ENCODE measurements at regions not wholly inside any gene's neighbourhood (a gene's known extent, or its start where the extent isn't known, plus 50 kb on each side); places are given as distances from the start of the nearest gene placed in this dataset.

DNA sequence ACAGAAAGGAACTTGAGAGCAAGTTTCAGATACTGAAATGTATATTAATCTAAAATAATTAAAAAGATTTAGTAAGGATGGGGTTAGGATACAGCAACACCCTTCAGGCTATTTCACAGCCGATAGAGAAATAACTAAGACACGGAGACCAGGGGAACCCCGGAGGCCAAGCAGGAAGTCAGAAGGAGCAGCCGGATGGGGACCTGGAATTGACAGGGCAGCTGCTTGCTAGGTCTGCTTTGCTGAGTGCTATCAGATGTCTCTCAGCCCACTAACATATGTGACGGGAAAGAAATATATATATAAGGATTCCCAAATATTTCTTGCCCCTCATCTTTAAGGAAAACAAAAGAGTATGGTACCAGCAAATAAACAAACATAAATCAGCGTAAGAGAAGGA is 154.1 kb upstream of the CDH5 start:
- Mint-ChIP-seq H3K4me3 (no peak overlapping the region), H3K9me3 (no peaks in the 10 kb centered on the region), H3K27me3 (peaks cover 3% of the 10 kb centered on the region), H3K27ac (no peak overlapping the region), H3K36me3 (no peaks in the 10 kb centered on the region), H3K4me1 (no peaks in the 10 kb centered on the region)
- DNase-seq: no peak
- ATAC-seq (ENCODE audit: low read depth): no peak
- POLR2A ChIA-PET: no interaction called here

GRCh38 chr16:66211651-66212050 is 154.8 kb upstream of the CDH5 start:
- H3K27me3 Mint-ChIP-seq: peaks cover 3% of the 10 kb centered on the region
- POLR2A ChIA-PET: no interaction called here
- H3K4me3 Mint-ChIP-seq: no peak overlapping the region
- H3K9me3 Mint-ChIP-seq: no peaks in the 10 kb centered on the region
- ATAC-seq (ENCODE audit: low read depth) (no peak), DNase-seq (no peak)
- no peaks in the 10 kb centered on the region for H3K36me3 Mint-ChIP-seq
- no peaks in the 10 kb centered on the region for H3K4me1 Mint-ChIP-seq
- no peak overlapping the region for H3K27ac Mint-ChIP-seq

DNA sequence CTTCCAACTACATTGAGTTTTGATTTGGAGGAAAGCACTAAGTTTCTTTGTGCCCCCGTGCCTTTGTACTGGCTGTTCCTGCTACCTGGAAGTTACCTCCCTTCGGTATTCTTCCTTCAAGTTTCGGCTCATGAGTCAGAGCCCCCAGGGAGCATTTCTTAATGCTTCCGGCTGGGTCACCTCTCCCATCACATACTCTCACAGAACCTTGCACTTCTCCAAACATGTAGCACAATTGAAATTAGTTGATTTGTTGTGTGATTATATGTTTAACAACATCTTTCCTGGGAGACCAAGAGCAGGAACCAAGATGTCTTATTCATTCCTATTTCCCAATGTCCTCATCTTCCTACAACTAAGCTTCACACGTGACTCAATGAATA is 158.6 kb upstream of the CDH5 start:
- Mint-ChIP-seq H3K4me1 (no peaks in the 10 kb centered on the region), H3K27me3 (peaks cover 12% of the 10 kb centered on the region), H3K9me3 (no peaks in the 10 kb centered on the region), H3K36me3 (no peaks in the 10 kb centered on the region), H3K27ac (no peak overlapping the region), H3K4me3 (no peak overlapping the region)
- POLR2A ChIA-PET: no interaction called here
- no peak for ATAC-seq (ENCODE audit: low read depth)
- no peak for DNase-seq

- ATAC-seq (ENCODE audit: low read depth): no peak
- no peak overlapping the region for H3K27ac Mint-ChIP-seq
- no peaks in the 10 kb centered on the region for H3K36me3 Mint-ChIP-seq
- peaks cover 12% of the 10 kb centered on the region for H3K27me3 Mint-ChIP-seq
- H3K4me1 Mint-ChIP-seq: no peaks in the 10 kb centered on the region
- POLR2A ChIA-PET: no interaction called here
- no peaks in the 10 kb centered on the region for H3K9me3 Mint-ChIP-seq
- no peak for DNase-seq
- no peak overlapping the region for H3K4me3 Mint-ChIP-seq
These were observed 159.2 kb upstream of the CDH5 start for GRCh38 chr16:66207139-66207882.

DNA sequence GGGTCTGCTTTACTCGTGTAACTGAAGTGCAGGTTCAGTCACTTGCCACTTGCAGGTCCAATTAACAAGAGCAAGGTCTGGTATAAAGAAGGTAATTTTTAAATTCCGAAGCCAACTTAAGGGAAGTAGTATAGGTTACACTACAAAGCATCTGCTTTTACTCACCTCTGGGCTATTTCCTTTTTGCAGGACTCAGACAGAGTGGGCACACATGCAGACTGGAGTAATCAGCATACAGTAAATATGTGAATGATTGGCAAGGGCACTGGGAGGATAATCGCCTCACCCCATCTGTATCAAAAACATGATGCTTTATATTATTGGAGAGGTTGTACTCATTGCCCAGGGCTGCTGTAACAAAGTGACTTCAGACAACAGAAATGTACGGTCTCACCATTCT is 160.1 kb upstream of the CDH5 start:
- ATAC-seq (ENCODE audit: low read depth): no peak
- POLR2A ChIA-PET: no interaction called here
- H3K4me1 Mint-ChIP-seq: no peaks in the 10 kb centered on the region
- no peaks in the 10 kb centered on the region for H3K36me3 Mint-ChIP-seq
- peaks cover 12% of the 10 kb centered on the region for H3K27me3 Mint-ChIP-seq
- no peak overlapping the region for H3K27ac Mint-ChIP-seq
- H3K9me3 Mint-ChIP-seq: no peaks in the 10 kb centered on the region
- no peak overlapping the region for H3K4me3 Mint-ChIP-seq
- DNase-seq: no peak

- H3K27ac Mint-ChIP-seq: no peak overlapping the region
- no peaks in the 10 kb centered on the region for H3K9me3 Mint-ChIP-seq
- POLR2A ChIA-PET: no interaction called here
- no peaks in the 10 kb centered on the region for H3K36me3 Mint-ChIP-seq
- ATAC-seq (ENCODE audit: low read depth) (no peak), DNase-seq (no peak)
- H3K4me1 Mint-ChIP-seq: no peaks in the 10 kb centered on the region
- peaks cover 12% of the 10 kb centered on the region for H3K27me3 Mint-ChIP-seq
- H3K4me3 Mint-ChIP-seq: no peak overlapping the region
These were observed 160.9 kb upstream of the CDH5 start for GRCh38 chr16:66205287-66206231.

GRCh38 chr16:66204756-66205155 is 161.7 kb upstream of the CDH5 start:
- H3K27ac Mint-ChIP-seq: no peak overlapping the region
- POLR2A ChIA-PET: no interaction called here
- no peaks in the 10 kb centered on the region for H3K9me3 Mint-ChIP-seq
- peaks cover 9% of the 10 kb centered on the region for H3K27me3 Mint-ChIP-seq
- H3K4me3 Mint-ChIP-seq: no peak overlapping the region
- DNase-seq (no peak), ATAC-seq (ENCODE audit: low read depth) (no peak)
- no peaks in the 10 kb centered on the region for H3K36me3 Mint-ChIP-seq
- no peaks in the 10 kb centered on the region for H3K4me1 Mint-ChIP-seq

DNA sequence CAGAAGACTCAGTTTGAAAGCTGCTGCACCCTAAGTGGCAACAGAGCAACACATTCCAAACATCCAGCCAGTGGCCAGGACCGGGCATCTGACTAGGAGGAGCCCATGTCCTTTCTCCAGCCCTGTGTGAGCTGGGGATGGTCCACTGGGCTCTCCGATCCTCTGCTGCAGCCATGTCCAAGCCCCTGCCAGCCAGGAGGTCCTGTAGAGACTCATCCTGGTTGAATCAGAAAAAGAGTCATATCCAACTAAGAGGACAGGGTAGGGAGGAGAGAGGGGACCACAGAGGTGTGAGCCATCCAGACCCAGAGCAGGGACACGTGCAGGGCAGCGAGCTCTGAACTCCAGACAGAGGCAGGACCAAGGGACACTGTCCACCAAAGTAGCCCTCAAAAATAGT is 163.0 kb upstream of the CDH5 start:
- no peaks in the 10 kb centered on the region for H3K4me1 Mint-ChIP-seq
- no peak overlapping the region for H3K27ac Mint-ChIP-seq
- H3K4me3 Mint-ChIP-seq: no peak overlapping the region

GRCh38 chr16:66199189-66199588 is 167.3 kb upstream of the CDH5 start:
- Mint-ChIP-seq H3K27me3 (peaks cover 2% of the 10 kb centered on the region), H3K4me3 (no peak overlapping the region), H3K4me1 (no peaks in the 10 kb centered on the region), H3K27ac (no peak overlapping the region), H3K9me3 (no peaks in the 10 kb centered on the region), H3K36me3 (no peaks in the 10 kb centered on the region)
- ATAC-seq (ENCODE audit: low read depth): no peak
- no peak for DNase-seq
- POLR2A ChIA-PET: no interaction called here

More for the DNA sequence above, 163.0 kb upstream of the CDH5 start:
- POLR2A ChIA-PET: no interaction called here
- no peak for DNase-seq
- Mint-ChIP-seq H3K36me3 (no peaks in the 10 kb centered on the region), H3K27me3 (peaks cover 9% of the 10 kb centered on the region), H3K9me3 (no peaks in the 10 kb centered on the region)
- no peak for ATAC-seq (ENCODE audit: low read depth)

DNA sequence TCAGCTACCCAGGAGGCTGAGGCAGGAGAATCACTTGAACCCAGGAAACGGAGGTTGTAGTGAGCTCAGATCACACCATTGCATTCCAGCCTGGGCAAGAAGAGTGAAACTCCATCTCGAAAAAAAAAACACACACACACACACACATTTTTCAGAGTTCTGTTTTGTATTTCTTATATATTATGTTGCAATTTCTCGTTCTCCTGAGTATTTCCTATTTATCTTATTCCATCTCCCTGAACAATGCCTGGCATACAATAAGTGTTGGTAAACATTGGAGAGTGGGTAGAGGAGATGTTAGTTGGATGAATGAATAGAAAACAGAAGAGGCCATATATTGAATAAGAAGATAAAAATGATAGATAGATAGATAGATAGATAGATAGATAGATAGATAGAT is 167.8 kb upstream of the CDH5 start:
- POLR2A ChIA-PET: no interaction called here
- Mint-ChIP-seq H3K4me1 (no peaks in the 10 kb centered on the region), H3K36me3 (no peaks in the 10 kb centered on the region), H3K9me3 (no peaks in the 10 kb centered on the region), H3K27ac (no peak overlapping the region), H3K27me3 (peaks cover 2% of the 10 kb centered on the region), H3K4me3 (no peak overlapping the region)
- ATAC-seq (ENCODE audit: low read depth): no peak
- no peak for DNase-seq

DNA sequence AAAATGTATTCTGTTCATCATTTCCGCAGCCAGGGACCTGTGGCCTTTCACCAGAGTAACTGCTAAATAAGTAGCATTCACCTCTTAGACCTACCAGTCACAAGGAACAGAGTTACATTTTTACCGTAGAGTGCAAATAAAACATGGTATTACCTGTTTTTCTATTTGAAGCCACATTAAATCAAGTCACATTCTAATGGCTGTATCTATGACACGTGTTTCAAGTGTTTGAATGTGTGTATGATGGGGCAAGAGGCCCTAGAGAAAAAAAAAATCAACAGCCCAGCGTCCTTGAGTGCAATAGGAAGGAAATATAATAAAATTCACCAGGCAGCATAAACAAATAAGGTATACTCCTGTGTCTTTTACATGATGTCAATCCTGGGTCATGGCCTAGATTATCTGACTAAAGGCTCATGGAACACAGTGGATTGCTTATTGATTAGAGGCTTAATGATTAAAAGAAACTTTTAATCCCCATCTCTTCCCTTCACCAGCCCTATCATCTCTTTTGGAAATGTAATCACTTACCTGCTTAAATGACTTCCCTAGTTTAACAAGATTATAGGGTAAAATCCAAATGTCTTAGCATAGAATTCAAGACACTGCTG is 168.7 kb upstream of the CDH5 start:
- no peaks in the 10 kb centered on the region for H3K36me3 Mint-ChIP-seq
- H3K27me3 Mint-ChIP-seq: peaks cover 2% of the 10 kb centered on the region
- POLR2A ChIA-PET: no interaction called here
- DNase-seq (no peak), ATAC-seq (ENCODE audit: low read depth) (no peak)
- H3K9me3 Mint-ChIP-seq: no peaks in the 10 kb centered on the region
- H3K27ac Mint-ChIP-seq: no peak overlapping the region
- no peaks in the 10 kb centered on the region for H3K4me1 Mint-ChIP-seq
- no peak overlapping the region for H3K4me3 Mint-ChIP-seq

DNA sequence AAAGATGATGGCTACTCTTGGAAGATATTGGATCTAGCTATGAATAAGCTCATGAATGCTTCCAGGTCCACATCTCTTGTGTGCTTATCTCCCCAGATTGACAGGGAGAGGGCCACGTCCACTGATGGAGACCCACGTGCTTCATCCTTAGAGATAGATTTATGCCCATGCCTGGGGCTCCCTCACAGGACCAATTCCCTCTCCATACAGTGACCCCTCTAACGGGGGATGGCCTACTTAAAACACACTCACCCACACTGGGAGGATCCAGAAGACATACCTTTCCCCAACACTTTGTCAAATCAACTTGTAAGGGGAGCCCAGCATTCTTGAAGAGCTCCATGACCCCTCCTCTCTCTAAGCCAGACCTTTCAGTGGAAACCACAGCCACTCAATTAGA is 169.7 kb upstream of the CDH5 start:
- POLR2A ChIA-PET: no interaction called here
- no peaks in the 10 kb centered on the region for H3K4me1 Mint-ChIP-seq

GRCh38 chr16:66194866-66195265 is 171.6 kb upstream of the CDH5 start:
- POLR2A ChIA-PET: no interaction called here
- no peak overlapping the region for H3K27ac Mint-ChIP-seq
- no peaks in the 10 kb centered on the region for H3K4me1 Mint-ChIP-seq
- DNase-seq (no peak), ATAC-seq (ENCODE audit: low read depth) (no peak)
- peaks cover 5% of the 10 kb centered on the region for H3K27me3 Mint-ChIP-seq
- no peaks in the 10 kb centered on the region for H3K9me3 Mint-ChIP-seq
- H3K4me3 Mint-ChIP-seq: no peak overlapping the region
- H3K36me3 Mint-ChIP-seq: no peaks in the 10 kb centered on the region

More for the DNA sequence above, 169.7 kb upstream of the CDH5 start:
- H3K4me3 Mint-ChIP-seq: no peak overlapping the region
- H3K9me3 Mint-ChIP-seq: no peaks in the 10 kb centered on the region
- ATAC-seq (ENCODE audit: low read depth) (no peak), DNase-seq (no peak)
- H3K27ac Mint-ChIP-seq: no peak overlapping the region
- H3K27me3 Mint-ChIP-seq: peaks cover 4% of the 10 kb centered on the region
- no peaks in the 10 kb centered on the region for H3K36me3 Mint-ChIP-seq

Data from activated naive CD8-positive, alpha-beta T cell treated with anti-CD3 and anti-CD28 coated beads, Interleukin-2, amount 10 ng/mL, durations not matched to agents 7 days and 5 days (primary cell).